DOHH2 (cell line): ENCODE measurements at regions not wholly inside any gene's neighbourhood (a gene's known extent, or its start where the extent isn't known, plus 50 kb on each side); places are given as distances from the start of the nearest gene placed in this dataset.

Experiments used
- H3F3A ChIP-seq: fragments of 200-600 bp; sonication (generic), shearing (Covaris generic); 2 replicates; pipeline ENCODE4 v1.6.0; 2016; ENCODE audit warnings: antibody characterized with exemption, mild to moderate bottlenecking; ENCODE audit not compliant: control insufficient read depth, insufficient read depth
- H3K27ac ChIP-seq: fragments of 200-600 bp; sonication (generic); 2 replicates; pipeline ENCODE4 v1.5.1; 2014; ENCODE audit warnings: low read depth, mild to moderate bottlenecking, low read length, moderate library complexity
- H3K27me3 ChIP-seq: fragments of 200-600 bp; sonication (generic); 2 replicates; pipeline ENCODE4 v1.6.1; 2014; ENCODE audit warnings: mild to moderate bottlenecking, low read length, mixed read lengths; ENCODE audit not compliant: control insufficient read depth
- H3K36me3 ChIP-seq: fragments of 200-600 bp; sonication (generic); 2 replicates; pipeline ENCODE4 v1.6.1; 2014; ENCODE audit warnings: mild to moderate bottlenecking, low read length, moderate library complexity, mixed read lengths; ENCODE audit not compliant: control insufficient read depth
- H3K4me1 ChIP-seq: fragments of 200-600 bp; sonication (generic); 2 replicates; pipeline ENCODE4 v1.6.1; 2014; ENCODE audit warnings: mild to moderate bottlenecking, low read length, mixed read lengths; ENCODE audit not compliant: control insufficient read depth
- H3K4me2 ChIP-seq: fragments of 200-600 bp; sonication (generic); 2 replicates; pipeline ENCODE4 v1.6.0; 2014; ENCODE audit warnings: mild to moderate bottlenecking, low read length, moderate library complexity
- H3K4me3 ChIP-seq: fragments of 200-600 bp; sonication (generic); 2 replicates; pipeline ENCODE4 v1.5.1; 2014; ENCODE audit warnings: mild to moderate bottlenecking, low read length, mixed read lengths
- H3K79me2 ChIP-seq: fragments of 200-600 bp; sonication (generic); 2 replicates; pipeline ENCODE4 v1.6.1; 2014; ENCODE audit warnings: mild to moderate bottlenecking, low read length, mixed read lengths; ENCODE audit not compliant: control insufficient read depth
- H3K9me2 ChIP-seq: fragments of 200-600 bp; sonication (generic); replicated peaks from 2 replicates; pipeline ENCODE4 v1.6.1; 2014; ENCODE audit warnings: mild to moderate bottlenecking, low read length, mixed read lengths; ENCODE audit not compliant: control insufficient read depth
- H3K9me3 ChIP-seq: fragments of 200-600 bp; sonication (generic); 2 replicates; pipeline ENCODE4 v1.6.1; 2014; ENCODE audit warnings: antibody characterized with exemption, low read length, mixed read lengths; ENCODE audit not compliant: control insufficient read depth, insufficient read depth
- H4K20me1 ChIP-seq: fragments of 200-600 bp; sonication (generic); 2 replicates; pipeline ENCODE4 v1.6.0; 2014; ENCODE audit warnings: low read depth, mild to moderate bottlenecking, antibody characterized with exemption, low read length, moderate library complexity; ENCODE audit not compliant: control insufficient read depth, insufficient read depth
- EZH2phosphoT487 ChIP-seq: fragments of 200-600 bp; sonication (generic); IDR thresholded peaks from 2 replicates; pipeline ENCODE4 v1.6.1; 2017; ENCODE audit warnings: borderline replicate concordance, mild to moderate bottlenecking, antibody characterized with exemption, low read length, moderate library complexity, mixed read lengths
- TF ChIP-seq, protein P1 (sequence below): fragments of 200-600 bp; sonication (generic); IDR thresholded peaks from one replicate; pipeline ENCODE4 v1.5.1; 2014; ENCODE audit warnings: antibody characterized with exemption, mild to moderate bottlenecking, low read depth, low read length; ENCODE audit not compliant: poor library complexity, severe bottlenecking

DNA sequence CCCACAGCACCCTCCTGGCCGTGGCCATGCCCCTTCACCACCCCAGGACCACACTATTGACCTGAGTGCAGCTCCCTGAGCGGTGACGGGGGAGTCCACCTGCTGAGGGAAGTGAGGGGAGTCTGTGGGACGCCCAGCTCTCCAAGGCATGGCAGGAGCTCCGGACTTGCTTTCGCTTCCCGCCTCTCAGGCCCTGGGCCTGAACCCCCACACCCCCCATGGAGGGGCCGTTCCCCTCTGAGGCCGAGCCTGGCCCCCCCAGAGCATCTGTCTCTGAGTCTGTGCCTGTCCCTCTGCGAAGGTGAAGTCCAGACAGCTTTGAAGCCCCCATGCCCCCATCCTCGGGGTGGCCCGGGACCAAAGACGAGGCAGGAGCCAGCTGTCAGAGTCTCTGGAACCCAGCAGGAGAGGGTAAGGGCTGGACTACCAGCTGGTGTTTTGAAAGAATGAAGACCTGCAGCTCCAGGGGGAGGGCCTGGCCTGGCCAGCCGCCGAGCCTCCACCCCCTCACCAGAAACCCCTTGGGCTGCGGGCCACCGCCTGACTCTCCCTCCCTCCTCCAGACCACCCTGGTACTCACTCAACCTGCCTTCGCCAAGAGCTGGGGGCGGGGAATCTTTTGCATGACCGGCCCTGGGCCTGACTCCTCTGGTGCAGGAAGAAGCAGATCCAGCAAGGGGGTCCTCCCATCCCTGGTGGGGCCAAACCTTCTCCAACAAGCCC, 114.0 kb downstream of the PDGFA start:
- Histone ChIP-seq H3K4me3 (no peak overlapping the region), H4K20me1 (no peaks in the 10 kb centered on the region), H3K9me2 (no peaks in the 10 kb centered on the region), H3F3A (no peaks in the 10 kb centered on the region), H3K9me3 (peaks cover 23% of the 10 kb centered on the region), H3K27ac (no peak overlapping the region), H3K36me3 (no peaks in the 10 kb centered on the region), H3K4me2 (no peak overlapping the region), H3K4me1 (no peaks in the 10 kb centered on the region), H3K79me2 (no peaks in the 10 kb centered on the region), H3K27me3 (no peaks in the 10 kb centered on the region)
- no peak for TF ChIP-seq EZH2phosphoT487
- TF ChIP-seq, protein P1, sequence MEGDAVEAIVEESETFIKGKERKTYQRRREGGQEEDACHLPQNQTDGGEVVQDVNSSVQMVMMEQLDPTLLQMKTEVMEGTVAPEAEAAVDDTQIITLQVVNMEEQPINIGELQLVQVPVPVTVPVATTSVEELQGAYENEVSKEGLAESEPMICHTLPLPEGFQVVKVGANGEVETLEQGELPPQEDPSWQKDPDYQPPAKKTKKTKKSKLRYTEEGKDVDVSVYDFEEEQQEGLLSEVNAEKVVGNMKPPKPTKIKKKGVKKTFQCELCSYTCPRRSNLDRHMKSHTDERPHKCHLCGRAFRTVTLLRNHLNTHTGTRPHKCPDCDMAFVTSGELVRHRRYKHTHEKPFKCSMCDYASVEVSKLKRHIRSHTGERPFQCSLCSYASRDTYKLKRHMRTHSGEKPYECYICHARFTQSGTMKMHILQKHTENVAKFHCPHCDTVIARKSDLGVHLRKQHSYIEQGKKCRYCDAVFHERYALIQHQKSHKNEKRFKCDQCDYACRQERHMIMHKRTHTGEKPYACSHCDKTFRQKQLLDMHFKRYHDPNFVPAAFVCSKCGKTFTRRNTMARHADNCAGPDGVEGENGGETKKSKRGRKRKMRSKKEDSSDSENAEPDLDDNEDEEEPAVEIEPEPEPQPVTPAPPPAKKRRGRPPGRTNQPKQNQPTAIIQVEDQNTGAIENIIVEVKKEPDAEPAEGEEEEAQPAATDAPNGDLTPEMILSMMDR: no peak

DNA sequence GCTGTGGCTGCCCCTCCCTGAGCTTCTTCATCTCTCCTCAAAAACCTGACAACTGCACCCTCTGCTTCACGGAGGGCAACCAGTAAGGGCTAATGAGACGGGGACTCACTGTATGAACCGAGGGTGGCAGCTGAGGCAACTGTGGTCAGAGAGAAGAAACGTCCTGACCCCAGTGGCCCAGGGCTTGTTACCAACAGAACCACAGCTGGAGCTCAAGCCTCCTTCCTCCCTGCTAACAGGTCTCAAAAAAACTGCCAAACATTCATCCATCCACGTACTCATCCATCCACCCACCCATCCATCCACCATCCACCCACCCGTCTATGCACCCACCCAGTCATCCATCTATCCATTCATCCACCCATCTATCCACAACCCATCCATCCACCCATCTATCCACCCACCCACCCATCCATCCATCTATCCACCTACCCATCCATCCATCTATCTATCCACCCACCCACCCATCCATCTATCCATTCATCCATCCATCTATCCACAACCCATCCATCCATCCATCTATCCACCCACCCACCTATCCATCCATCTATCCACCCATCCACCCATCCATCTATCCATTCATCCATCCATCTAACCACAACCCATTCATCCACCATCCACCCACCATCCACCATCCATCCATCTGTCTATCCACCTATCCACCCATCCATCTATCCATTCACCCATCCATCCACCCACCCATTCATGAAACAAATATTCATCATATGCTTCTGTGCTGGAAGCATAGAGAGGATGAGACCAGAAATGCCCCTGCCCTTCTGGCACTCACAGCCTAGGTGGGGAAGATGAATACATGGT, 111.7 kb downstream of the PDGFA start:
- H3K4me2 ChIP-seq: no peak overlapping the region
- H3K9me3 ChIP-seq: peaks cover 26% of the 10 kb centered on the region
- no peaks in the 10 kb centered on the region for H3K9me2 ChIP-seq
- H3K4me1 ChIP-seq: no peaks in the 10 kb centered on the region
- H3F3A ChIP-seq: no peaks in the 10 kb centered on the region
- no peak for TF ChIP-seq EZH2phosphoT487
- TF ChIP-seq, protein P1: no peak
- H3K4me3 ChIP-seq: no peak overlapping the region
- H3K79me2 ChIP-seq: no peaks in the 10 kb centered on the region
- H3K27ac ChIP-seq: no peak overlapping the region
- H3K27me3 ChIP-seq: no peaks in the 10 kb centered on the region
- H4K20me1 ChIP-seq: no peaks in the 10 kb centered on the region
- H3K36me3 ChIP-seq: no peaks in the 10 kb centered on the region

DNA sequence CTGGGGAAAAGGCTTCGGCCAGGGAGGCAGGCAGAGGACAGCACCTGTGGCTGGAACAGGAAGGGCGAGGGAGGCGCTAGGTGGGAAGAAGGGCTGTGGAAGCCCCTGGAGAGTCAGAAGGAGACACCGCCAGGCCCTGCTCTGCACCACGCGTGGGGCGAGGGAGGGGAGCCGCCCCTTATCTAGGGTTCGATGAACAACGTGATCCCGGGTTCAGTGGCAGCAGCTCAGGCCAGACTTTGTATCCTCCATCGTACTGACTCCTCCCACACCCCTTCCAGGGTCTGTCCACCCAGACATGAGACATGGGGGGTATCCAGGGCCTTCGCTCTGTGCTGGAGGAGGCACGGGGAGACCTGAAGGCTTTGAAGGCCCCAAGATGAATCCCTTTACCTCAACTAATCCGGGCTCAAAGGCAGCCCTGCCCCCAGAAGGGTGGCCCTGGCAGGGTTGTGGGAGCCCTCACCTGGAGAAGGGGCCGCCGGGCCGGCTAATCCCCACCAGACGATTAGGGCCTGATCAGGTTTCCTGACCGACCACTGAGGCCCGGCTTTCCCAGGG, 110.8 kb downstream of the PDGFA start:
- TF ChIP-seq, protein P1: no peak
- TF ChIP-seq EZH2phosphoT487: no peak
- no peaks in the 10 kb centered on the region for H3K79me2 ChIP-seq
- H3K4me1 ChIP-seq: no peaks in the 10 kb centered on the region
- H3F3A ChIP-seq: no peaks in the 10 kb centered on the region
- no peaks in the 10 kb centered on the region for H3K27me3 ChIP-seq
- peaks cover 29% of the 10 kb centered on the region for H3K9me3 ChIP-seq
- no peak overlapping the region for H3K4me3 ChIP-seq
- H3K9me2 ChIP-seq: no peaks in the 10 kb centered on the region
- H3K4me2 ChIP-seq: no peak overlapping the region
- no peak overlapping the region for H3K27ac ChIP-seq
- H4K20me1 ChIP-seq: no peaks in the 10 kb centered on the region
- no peaks in the 10 kb centered on the region for H3K36me3 ChIP-seq
